MCF 10A (cell line): ENCODE measurements at regions not wholly inside any gene's neighbourhood (a gene's known extent, or its start where the extent isn't known, plus 50 kb on each side); places are given as distances from the start of the nearest gene placed in this dataset.

ENCODE experiments used
- BruUV-seq: library from RNA; stranded (reverse); fragments of 400-500 nt; replicated peaks from 2 replicates; lab custom pipeline; 2021; lab: Mats Ljungman, UMichigan
- CTCF ChIA-PET: fragments of 300-600 bp; sonication (Branson Sonifier 250); formaldehyde crosslinking; extraction: SDS; loops from one replicate; lab custom pipeline; 2021; ENCODE audit warnings: antibody characterized with exemption, inconsistent platforms; lab: Yijun Ruan, JAX
- POLR2A ChIA-PET: fragments of 300-600, 350-650 bp; sonication (Branson Sonifier 250); formaldehyde crosslinking; extraction: SDS; loops from one replicate; lab custom pipeline; 2020; ENCODE audit warnings: antibody characterized with exemption, inconsistent platforms; lab: Yijun Ruan, JAX
- DNase-seq: peaks from one replicate; pipeline ENCODE4 v3.0.0-alpha.2; 2018; ENCODE audit not compliant: unreplicated experiment
- H3K27ac Mint-ChIP-seq: one replicate; pipeline ENCODE4 v1.8.0; 2022; ENCODE audit warnings: mild to moderate bottlenecking, low read depth, mixed read lengths; ENCODE audit not compliant: unreplicated experiment
- H3K27me3 Mint-ChIP-seq: one replicate; pipeline ENCODE4 v1.8.0; 2022; ENCODE audit warnings: mixed read lengths; ENCODE audit not compliant: insufficient read depth, unreplicated experiment
- H3K36me3 Mint-ChIP-seq: one replicate; pipeline ENCODE4 v1.8.0; 2022; ENCODE audit warnings: mild to moderate bottlenecking, moderate library complexity, mixed read lengths; ENCODE audit not compliant: insufficient read depth, unreplicated experiment
- H3K4me1 Mint-ChIP-seq: one replicate; pipeline ENCODE4 v1.8.0; 2022; ENCODE audit warnings: mixed read lengths; ENCODE audit not compliant: insufficient read depth, unreplicated experiment
- H3K4me3 Mint-ChIP-seq: one replicate; pipeline ENCODE4 v1.8.0; 2022; ENCODE audit warnings: mild to moderate bottlenecking, moderate library complexity, mixed read lengths; ENCODE audit not compliant: unreplicated experiment
- H3K9me3 Mint-ChIP-seq: one replicate; pipeline ENCODE4 v1.8.0; 2022; ENCODE audit warnings: mixed read lengths; ENCODE audit not compliant: unreplicated experiment
- intact Hi-C: fragments of 100-400 bp; cut with micrococcal nuclease; formaldehyde crosslinking; loops from 2 replicates; pipeline ENCODE4 v1.14.1; 2022
- TF ChIP-seq, protein P1 (sequence below): fragments of 200-600 bp; IDR thresholded peaks from one replicate; pipeline ENCODE4 v1.8.0; 2022; ENCODE audit warnings: antibody characterized with exemption, mild to moderate bottlenecking; ENCODE audit not compliant: unreplicated experiment

DNA sequence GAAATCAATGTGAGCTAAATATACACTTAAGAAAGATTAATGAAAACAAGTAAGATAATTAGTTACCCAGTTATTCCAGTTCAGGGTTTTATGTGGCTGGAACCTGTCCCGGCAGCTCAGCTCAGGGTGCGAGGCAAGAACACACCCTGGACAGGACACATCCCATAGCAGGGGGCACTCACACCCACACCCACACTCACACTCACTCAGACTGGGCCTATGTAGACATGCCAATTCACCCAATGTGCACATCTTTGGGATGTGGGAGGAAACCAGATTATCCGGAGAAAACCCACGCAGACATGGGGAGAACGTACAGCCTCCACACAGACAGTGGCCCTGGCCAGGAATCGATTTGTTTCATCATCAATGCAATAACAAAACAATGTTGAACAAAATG is 66.0 kb upstream of the TMCC3 start:
- Mint-ChIP-seq H3K36me3 (no peaks in the 10 kb centered on the region), H3K9me3 (no peaks in the 10 kb centered on the region), H3K4me1 (no peaks in the 10 kb centered on the region), H3K4me3 (no peak overlapping the region), H3K27me3 (no peaks in the 10 kb centered on the region), H3K27ac (no peak overlapping the region)
- ChIA-PET CTCF (interaction anchor here (0.6 to 0.7 kb wide), 2 partner anchors 59 to 223 kb away, joined by 3 to 5 read pairs; no protein-coding TSS in a partner anchor), POLR2A (interaction anchor here (0.9 kb wide), 1 partner anchor 9 kb away, joined by 3 read pairs; no protein-coding TSS in a partner anchor)
- TF ChIP-seq, protein P1, sequence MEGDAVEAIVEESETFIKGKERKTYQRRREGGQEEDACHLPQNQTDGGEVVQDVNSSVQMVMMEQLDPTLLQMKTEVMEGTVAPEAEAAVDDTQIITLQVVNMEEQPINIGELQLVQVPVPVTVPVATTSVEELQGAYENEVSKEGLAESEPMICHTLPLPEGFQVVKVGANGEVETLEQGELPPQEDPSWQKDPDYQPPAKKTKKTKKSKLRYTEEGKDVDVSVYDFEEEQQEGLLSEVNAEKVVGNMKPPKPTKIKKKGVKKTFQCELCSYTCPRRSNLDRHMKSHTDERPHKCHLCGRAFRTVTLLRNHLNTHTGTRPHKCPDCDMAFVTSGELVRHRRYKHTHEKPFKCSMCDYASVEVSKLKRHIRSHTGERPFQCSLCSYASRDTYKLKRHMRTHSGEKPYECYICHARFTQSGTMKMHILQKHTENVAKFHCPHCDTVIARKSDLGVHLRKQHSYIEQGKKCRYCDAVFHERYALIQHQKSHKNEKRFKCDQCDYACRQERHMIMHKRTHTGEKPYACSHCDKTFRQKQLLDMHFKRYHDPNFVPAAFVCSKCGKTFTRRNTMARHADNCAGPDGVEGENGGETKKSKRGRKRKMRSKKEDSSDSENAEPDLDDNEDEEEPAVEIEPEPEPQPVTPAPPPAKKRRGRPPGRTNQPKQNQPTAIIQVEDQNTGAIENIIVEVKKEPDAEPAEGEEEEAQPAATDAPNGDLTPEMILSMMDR, result no peak
- no peak for DNase-seq
- no TSS peak for BruUV-seq
- intact Hi-C loops, result no loop called here

GRCh38 chr12:94714378-94715114 is 64.2 kb upstream of the TMCC3 start:
- no peaks in the 10 kb centered on the region for H3K9me3 Mint-ChIP-seq
- ChIA-PET CTCF (interaction anchor here (0.9 kb wide), 1 partner anchor 340 kb away, joined by 3 read pairs; no protein-coding TSS in a partner anchor), POLR2A (interaction anchor here (0.6 kb wide), 1 partner anchor 119 kb away, joined by 3 read pairs; no protein-coding TSS in a partner anchor)
- TF ChIP-seq, protein P1, result no peak
- intact Hi-C loops, result no loop called here
- no peaks in the 10 kb centered on the region for H3K4me1 Mint-ChIP-seq
- no peak overlapping the region for H3K4me3 Mint-ChIP-seq
- BruUV-seq, result no TSS peak
- peak; percentile 37 for DNase-seq
- H3K27ac Mint-ChIP-seq, result no peak overlapping the region
- H3K27me3 Mint-ChIP-seq, result no peaks in the 10 kb centered on the region
- H3K36me3 Mint-ChIP-seq, result no peaks in the 10 kb centered on the region

- BruUV-seq, result no TSS peak
- H3K27me3 Mint-ChIP-seq, result no peaks in the 10 kb centered on the region
- no peak overlapping the region for H3K4me3 Mint-ChIP-seq
- TF ChIP-seq, protein P1, result no peak
- no peak for DNase-seq
- intact Hi-C loops, result no loop called here
- POLR2A ChIA-PET, result no interaction called here
- no peaks in the 10 kb centered on the region for H3K4me1 Mint-ChIP-seq
- CTCF ChIA-PET, result interaction anchor here (0.6 to 1.0 kb wide), 4 partner anchors 151 to 520 kb away, joined by 3 to 5 read pairs (median 4); no protein-coding TSS in a partner anchor
- H3K36me3 Mint-ChIP-seq, result no peaks in the 10 kb centered on the region
- no peak overlapping the region for H3K27ac Mint-ChIP-seq
- no peaks in the 10 kb centered on the region for H3K9me3 Mint-ChIP-seq
These were observed 62.6 kb upstream of the TMCC3 start for GRCh38 chr12:94712815-94713515.

- CTCF ChIA-PET, result interaction anchor here (1.1 kb wide), 1 partner anchor 10 kb away, joined by 4 read pairs; no protein-coding TSS in a partner anchor
- no TSS peak for BruUV-seq
- Mint-ChIP-seq H3K4me3 (no peak overlapping the region), H3K4me1 (no peaks in the 10 kb centered on the region), H3K9me3 (no peaks in the 10 kb centered on the region), H3K27me3 (no peaks in the 10 kb centered on the region), H3K27ac (no peak overlapping the region), H3K36me3 (no peaks in the 10 kb centered on the region)
- intact Hi-C loops, result no loop called here
- POLR2A ChIA-PET, result interaction anchor here (0.6 kb wide), 1 partner anchor 88 kb away, joined by 3 read pairs; no protein-coding TSS in a partner anchor
- TF ChIP-seq, protein P1, result peak; percentile 18
- peak; percentile 59 for DNase-seq
These were observed 60.6 kb upstream of the TMCC3 start for GRCh38 chr12:94710933-94711332.
